ENCODE measurements at regions not wholly inside any gene's neighbourhood (a gene's known extent, or its start where the extent isn't known, plus 50 kb on each side); places are given as distances from the start of the nearest gene placed in this dataset.
A peak's percentile ranks its signal among the peaks of the same experiment; 100 is the strongest.

- Histone ChIP-seq H2BK20ac (ENCODE audit: low read length) (no peak overlapping the region), H2BK12ac (ENCODE audit: low read depth, low read length) (peak overlapping the region; percentile 35; the same call in 1 of the 2 replicates), H3K79me1 (ENCODE audit: low read depth, low read length) (no peaks in the 10 kb centered on the region), H4K20me1 (replicated peaks in 1 of 2; ENCODE audit: control insufficient read depth in 1 of 2, insufficient read depth in 2 of 2, low read length in 2 of 2) (no peaks in the 10 kb centered on the region), H3K36me3 (ENCODE audit: control insufficient read depth in 2 of 4, insufficient read depth in 4 of 4, low read length in 3 of 4) (no peaks in the 10 kb centered on the region), H3K27ac (ENCODE audit: low read depth, low read length) (no peak overlapping the region), H3K23me2 (ENCODE audit: low read depth, low read length) (no peaks in the 10 kb centered on the region), H3K9ac (replicated peaks in 1 of 4; ENCODE audit: extremely low read depth in 1 of 4, low read depth in 3 of 4, low read length in 3 of 4) (no peak overlapping the region), H2BK120ac (replicated peaks; ENCODE audit: low read depth, low read length) (no peak overlapping the region), H3K27me3 (replicated peaks in 1 of 4; ENCODE audit: control insufficient read depth in 3 of 4, extremely low read depth in 1 of 4, insufficient read depth in 3 of 4, low read length in 3 of 4) (no peaks in the 10 kb centered on the region; a peak in 1 of 7 replicates), H2BK15ac (ENCODE audit: low read length) (no peak overlapping the region), H3K4me2 (ENCODE audit: insufficient read depth in 1 of 2, low read depth in 2 of 2, low read length in 2 of 2) (no peak overlapping the region), H3K23ac (ENCODE audit: insufficient read length) (no peak overlapping the region), H4K8ac (ENCODE audit: extremely low read depth, insufficient read depth, low read length) (no peak overlapping the region), H3K56ac (replicated peaks; ENCODE audit: insufficient read length, low read depth, low read length) (no peak overlapping the region), H2AK5ac (ENCODE audit: low read depth, low read length) (no peak overlapping the region), H4K5ac (ENCODE audit: insufficient read length, low read depth, low read length) (no peak overlapping the region), H3K79me2 (ENCODE audit: control insufficient read depth in 1 of 2, insufficient read depth in 2 of 2, low read length in 2 of 2) (no peaks in the 10 kb centered on the region), H3K4ac (replicated peaks; ENCODE audit: insufficient read length, low read depth, low read length) (no peak overlapping the region), H3K18ac (ENCODE audit: extremely low read depth, low read length) (no peak overlapping the region), H2BK5ac (ENCODE audit: low read depth, low read length) (no peak overlapping the region), H3K4me3 (ENCODE audit: extremely low read depth in 1 of 4, insufficient read depth in 2 of 4, low read depth in 3 of 4, low read length in 4 of 4) (no peak overlapping the region), H3K9me3 (ENCODE audit: insufficient read depth in 2 of 2, low read depth in 1 of 2, low read length in 1 of 2) (no peaks in the 10 kb centered on the region), H2AFZ (ENCODE audit: low read length) (no peak overlapping the region), H3K14ac (ENCODE audit: insufficient read length) (no peak overlapping the region), H3K4me1 (replicated peaks in 1 of 4; ENCODE audit: control insufficient read depth in 3 of 4, insufficient read depth in 4 of 4, low read length in 3 of 4) (peaks cover 0 to 8% (median 4%) of the 10 kb centered on the region in 4 experiments; a peak in 3 of 7 replicates), H4K91ac (replicated peaks; ENCODE audit: insufficient read length, low read length) (no peak overlapping the region)
- POLR2A ChIA-PET (ENCODE audit: partially characterized antibody), result no interaction called here
- CTCF ChIA-PET (ENCODE audit: partially characterized antibody), result interaction anchor here (0.7 to 1.3 kb wide), 9 partner anchors 8 to 706 kb away, joined by 3 to 4 read pairs (median 3); no protein-coding TSS in a partner anchor
- 93% methylated on average over 9 of the region's 9 CpGs; no CpG with 5 or more reads in 1 of the 2 experiments for WGBS, 2 experiments (ENCODE audit: extremely low coverage in 1 of 2, insufficient coverage in 1 of 2, insufficient read length in 1 of 2, insufficient replicate concordance in 2 of 2, low coverage in 1 of 2, low lambda C conversion rate in 2 of 2, missing lambda C conversion rate in 1 of 2)
- no peak for DNase-seq (ENCODE audit: low read depth in 1 of 2, low spot score in 2 of 2)
- TF ChIP-seq MAFK (IDR thresholded peaks at IDR 0.05; ENCODE audit: low read depth, low read length) (0 out of 2 replicates have a peak, but pooled peaks have one; percentile 13), POLR2A (IDR thresholded peaks at IDR 0.05; ENCODE audit: control extremely low read depth in 1 of 2, low read depth in 2 of 2, low read length in 2 of 2) (no peak)
- no peak for FAIRE-seq
Measured at GRCh38 chr16:73569266-73569980, 521.5 kb upstream of the ZFHX3 start.

Measured in H1 (cell line).